IPS-15b (cell line): ENCODE measurements at regions not wholly inside any gene's neighbourhood (a gene's known extent, or its start where the extent isn't known, plus 50 kb on each side); places are given as distances from the start of the nearest gene placed in this dataset.

Experiments
- H3K27me3 ChIP-seq: one replicate; pipeline ENCODE4 v1.6.1; 2013; ENCODE audit warnings: low read length; ENCODE audit not compliant: control insufficient read depth, insufficient read depth
- H3K36me3 ChIP-seq: one replicate; pipeline ENCODE4 v1.6.1; 2013; ENCODE audit warnings: low read length; ENCODE audit not compliant: control insufficient read depth, insufficient read depth
- H3K4me1 ChIP-seq: one replicate; pipeline ENCODE4 v1.6.1; 2013; ENCODE audit warnings: mild to moderate bottlenecking, low read length; ENCODE audit not compliant: control insufficient read depth, insufficient read depth
- H3K4me3 ChIP-seq: one replicate; pipeline ENCODE4 v1.5.1; 2013; ENCODE audit warnings: low read depth, low read length
- H3K9ac ChIP-seq: one replicate; pipeline ENCODE4 v1.6.1; 2013; ENCODE audit warnings: low read depth, mild to moderate bottlenecking, low read length
- H3K9me3 ChIP-seq: one replicate; pipeline ENCODE4 v1.6.1; 2013; ENCODE audit warnings: mild to moderate bottlenecking, low read length; ENCODE audit not compliant: control insufficient read depth, insufficient read depth

- Histone ChIP-seq H3K4me3 (no peak overlapping the region), H3K9ac (no peak overlapping the region), H3K4me1 (peaks cover 4% of the 10 kb centered on the region), H3K9me3 (no peaks in the 10 kb centered on the region), H3K27me3 (no peaks in the 10 kb centered on the region), H3K36me3 (no peaks in the 10 kb centered on the region)
These were observed 125.8 kb upstream of the ATP2B2 start for GRCh38 chr3:10631224-10631623.

- Histone ChIP-seq H3K4me3 (no peak overlapping the region), H3K4me1 (peaks cover 4% of the 10 kb centered on the region), H3K9me3 (no peaks in the 10 kb centered on the region), H3K36me3 (no peaks in the 10 kb centered on the region), H3K9ac (no peak overlapping the region), H3K27me3 (no peaks in the 10 kb centered on the region)
These were observed 126.7 kb upstream of the ATP2B2 start for GRCh38 chr3:10632125-10632524.

- Histone ChIP-seq H3K36me3 (no peaks in the 10 kb centered on the region), H3K9ac (no peak overlapping the region), H3K4me3 (no peak overlapping the region), H3K27me3 (no peaks in the 10 kb centered on the region), H3K4me1 (peaks cover 4% of the 10 kb centered on the region), H3K9me3 (no peaks in the 10 kb centered on the region)
These were observed 127.4 kb upstream of the ATP2B2 start for GRCh38 chr3:10632741-10633140.

GRCh38 chr3:10635446-10636076 is 130.2 kb upstream of the ATP2B2 start:
- Histone ChIP-seq H3K9me3 (no peaks in the 10 kb centered on the region), H3K4me3 (no peak overlapping the region), H3K9ac (no peak overlapping the region), H3K36me3 (no peaks in the 10 kb centered on the region), H3K4me1 (no peaks in the 10 kb centered on the region), H3K27me3 (no peaks in the 10 kb centered on the region)

- H3K4me1 ChIP-seq, result no peaks in the 10 kb centered on the region
- H3K27me3 ChIP-seq, result no peaks in the 10 kb centered on the region
- no peak overlapping the region for H3K4me3 ChIP-seq
- H3K9me3 ChIP-seq, result no peaks in the 10 kb centered on the region
- no peak overlapping the region for H3K9ac ChIP-seq
- no peaks in the 10 kb centered on the region for H3K36me3 ChIP-seq
These were observed 132.0 kb upstream of the ATP2B2 start for GRCh38 chr3:10637342-10637741.

GRCh38 chr3:10638466-10638865 is 133.1 kb upstream of the ATP2B2 start:
- H3K27me3 ChIP-seq, result no peaks in the 10 kb centered on the region
- H3K4me1 ChIP-seq, result no peaks in the 10 kb centered on the region
- H3K36me3 ChIP-seq, result no peaks in the 10 kb centered on the region
- H3K9me3 ChIP-seq, result no peaks in the 10 kb centered on the region
- no peak overlapping the region for H3K9ac ChIP-seq
- H3K4me3 ChIP-seq, result no peak overlapping the region

GRCh38 chr3:10641760-10642159 is 136.4 kb upstream of the ATP2B2 start:
- no peak overlapping the region for H3K4me3 ChIP-seq
- H3K9ac ChIP-seq, result no peak overlapping the region
- no peaks in the 10 kb centered on the region for H3K27me3 ChIP-seq
- no peaks in the 10 kb centered on the region for H3K9me3 ChIP-seq
- no peaks in the 10 kb centered on the region for H3K4me1 ChIP-seq
- H3K36me3 ChIP-seq, result no peaks in the 10 kb centered on the region

GRCh38 chr3:10644189-10644588 is 138.8 kb upstream of the ATP2B2 start:
- Histone ChIP-seq H3K27me3 (no peaks in the 10 kb centered on the region), H3K4me1 (no peaks in the 10 kb centered on the region), H3K9me3 (no peaks in the 10 kb centered on the region), H3K9ac (no peak overlapping the region), H3K4me3 (no peak overlapping the region), H3K36me3 (no peaks in the 10 kb centered on the region)

GRCh38 chr3:10645800-10646199 is 140.4 kb upstream of the ATP2B2 start:
- no peaks in the 10 kb centered on the region for H3K27me3 ChIP-seq

GRCh38 chr3:10646531-10647335 is 141.3 kb upstream of the ATP2B2 start:
- Histone ChIP-seq H3K9ac (no peak overlapping the region), H3K9me3 (no peaks in the 10 kb centered on the region), H3K4me1 (no peaks in the 10 kb centered on the region), H3K36me3 (no peaks in the 10 kb centered on the region), H3K4me3 (no peak overlapping the region), H3K27me3 (no peaks in the 10 kb centered on the region)

More at GRCh38 chr3:10645800-10646199, 140.4 kb upstream of the ATP2B2 start:
- H3K4me1 ChIP-seq, result no peaks in the 10 kb centered on the region
- no peak overlapping the region for H3K9ac ChIP-seq
- H3K36me3 ChIP-seq, result no peaks in the 10 kb centered on the region
- H3K9me3 ChIP-seq, result no peaks in the 10 kb centered on the region
- no peak overlapping the region for H3K4me3 ChIP-seq

GRCh38 chr3:10647376-10647775 is 142.0 kb upstream of the ATP2B2 start:
- H3K9ac ChIP-seq, result no peak overlapping the region
- no peaks in the 10 kb centered on the region for H3K4me1 ChIP-seq
- no peak overlapping the region for H3K4me3 ChIP-seq
- H3K27me3 ChIP-seq, result no peaks in the 10 kb centered on the region
- H3K9me3 ChIP-seq, result no peaks in the 10 kb centered on the region
- H3K36me3 ChIP-seq, result no peaks in the 10 kb centered on the region

- Histone ChIP-seq H3K4me1 (no peaks in the 10 kb centered on the region), H3K4me3 (no peak overlapping the region), H3K36me3 (no peaks in the 10 kb centered on the region), H3K27me3 (no peaks in the 10 kb centered on the region), H3K9ac (no peak overlapping the region), H3K9me3 (no peaks in the 10 kb centered on the region)
These were observed 142.8 kb upstream of the ATP2B2 start for GRCh38 chr3:10648181-10648580.
